GM10266 (cell line): ENCODE measurements at regions not wholly inside any gene's neighbourhood (a gene's known extent, or its start where the extent isn't known, plus 50 kb on each side); places are given as distances from the start of the nearest gene placed in this dataset.

Experiments used
- DNase-seq: peaks from one replicate; pipeline ENCODE4 v3.0.0; 2012; ENCODE audit errors: extremely low spot score
- TF ChIP-seq, protein P1 (sequence below): IDR thresholded peaks from 2 replicates; pipeline ENCODE4 v1.5.1; 2012; ENCODE audit warnings: mild to moderate bottlenecking, low read depth; ENCODE audit not compliant: control insufficient read depth, insufficient read depth; ENCODE audit errors: missing control alignments

DNA sequence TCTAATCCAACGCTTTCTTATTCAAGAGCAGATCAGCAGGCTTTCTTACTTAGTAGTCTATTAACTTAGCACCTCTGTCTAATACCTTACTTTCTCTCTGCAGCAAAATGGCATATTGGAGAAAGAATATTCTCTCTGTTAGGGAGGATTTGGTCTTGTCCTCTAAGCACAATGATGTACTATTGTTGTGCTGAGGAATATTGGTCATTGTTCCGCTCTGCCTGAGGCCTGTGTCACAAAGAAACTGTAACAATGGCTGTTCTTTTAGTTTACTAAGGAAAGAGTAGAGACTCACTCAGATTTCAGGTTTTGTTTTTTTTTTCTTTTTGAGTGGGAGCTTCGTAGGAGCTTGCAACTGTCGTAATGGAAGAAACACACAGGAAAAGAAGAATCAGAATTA, 1358.8 kb downstream of the LRFN5 start:
- TF ChIP-seq, protein P1, sequence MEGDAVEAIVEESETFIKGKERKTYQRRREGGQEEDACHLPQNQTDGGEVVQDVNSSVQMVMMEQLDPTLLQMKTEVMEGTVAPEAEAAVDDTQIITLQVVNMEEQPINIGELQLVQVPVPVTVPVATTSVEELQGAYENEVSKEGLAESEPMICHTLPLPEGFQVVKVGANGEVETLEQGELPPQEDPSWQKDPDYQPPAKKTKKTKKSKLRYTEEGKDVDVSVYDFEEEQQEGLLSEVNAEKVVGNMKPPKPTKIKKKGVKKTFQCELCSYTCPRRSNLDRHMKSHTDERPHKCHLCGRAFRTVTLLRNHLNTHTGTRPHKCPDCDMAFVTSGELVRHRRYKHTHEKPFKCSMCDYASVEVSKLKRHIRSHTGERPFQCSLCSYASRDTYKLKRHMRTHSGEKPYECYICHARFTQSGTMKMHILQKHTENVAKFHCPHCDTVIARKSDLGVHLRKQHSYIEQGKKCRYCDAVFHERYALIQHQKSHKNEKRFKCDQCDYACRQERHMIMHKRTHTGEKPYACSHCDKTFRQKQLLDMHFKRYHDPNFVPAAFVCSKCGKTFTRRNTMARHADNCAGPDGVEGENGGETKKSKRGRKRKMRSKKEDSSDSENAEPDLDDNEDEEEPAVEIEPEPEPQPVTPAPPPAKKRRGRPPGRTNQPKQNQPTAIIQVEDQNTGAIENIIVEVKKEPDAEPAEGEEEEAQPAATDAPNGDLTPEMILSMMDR = no peak
- no peak for DNase-seq

DNA sequence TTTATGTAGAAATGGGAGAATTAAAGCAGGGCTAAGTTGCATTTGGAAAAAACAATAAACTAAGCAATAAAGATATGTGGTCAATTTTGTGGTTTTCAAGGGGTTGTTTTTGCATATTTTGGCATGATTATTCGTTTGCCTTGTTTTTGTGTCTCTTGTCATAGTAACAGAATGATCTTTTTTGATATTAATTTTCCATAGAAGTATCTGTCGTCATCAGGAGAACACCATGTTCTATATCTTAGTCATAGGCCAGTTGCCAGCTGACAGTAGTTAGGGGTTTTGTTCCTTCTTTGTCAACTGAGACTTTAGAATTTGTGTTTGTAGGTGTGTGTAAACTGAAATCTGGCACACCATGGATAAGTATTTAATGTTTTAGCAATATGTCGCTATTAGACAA, 1354.8 kb downstream of the LRFN5 start:
- no peak for DNase-seq
- TF ChIP-seq, protein P1 = no peak

DNA sequence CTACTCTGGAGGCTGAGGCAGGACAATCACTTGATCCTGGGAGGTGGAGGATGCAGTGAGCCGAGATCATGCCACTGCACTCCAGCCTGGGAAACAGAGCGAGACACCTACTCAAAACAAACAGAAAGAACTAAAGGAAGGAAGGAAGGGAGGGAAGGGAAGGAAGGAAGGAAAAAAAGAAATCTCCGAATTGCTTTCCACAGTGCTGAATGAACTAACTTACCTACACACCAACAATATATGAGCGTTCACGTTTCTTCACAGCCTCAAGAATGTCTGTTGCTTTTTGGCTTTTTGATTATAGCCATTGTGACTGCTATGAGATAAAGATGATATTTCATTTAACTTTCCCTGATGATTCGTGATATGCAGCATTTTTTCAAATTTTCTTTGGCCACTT, 1343.7 kb downstream of the LRFN5 start:
- no peak for DNase-seq
- TF ChIP-seq, protein P1 = no peak

DNA sequence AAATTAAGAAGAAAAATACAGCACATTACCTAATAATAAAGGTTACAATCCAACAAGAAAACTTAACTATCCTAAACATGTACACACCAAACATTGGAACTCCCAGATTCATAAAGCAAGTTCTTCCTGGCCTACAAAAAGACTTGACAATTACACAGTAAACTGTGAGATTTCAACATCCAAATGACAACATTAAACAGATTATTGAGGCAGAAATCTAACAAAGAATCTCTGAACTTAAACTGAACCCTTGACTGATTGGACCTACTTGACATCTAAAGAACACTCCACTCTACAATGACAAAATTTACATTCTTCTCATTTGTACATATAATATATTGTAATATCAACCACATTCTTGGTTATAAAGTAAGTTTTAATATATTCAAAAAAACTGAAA, 1341.3 kb downstream of the LRFN5 start:
- no peak for DNase-seq
- TF ChIP-seq, protein P1 = no peak

DNA sequence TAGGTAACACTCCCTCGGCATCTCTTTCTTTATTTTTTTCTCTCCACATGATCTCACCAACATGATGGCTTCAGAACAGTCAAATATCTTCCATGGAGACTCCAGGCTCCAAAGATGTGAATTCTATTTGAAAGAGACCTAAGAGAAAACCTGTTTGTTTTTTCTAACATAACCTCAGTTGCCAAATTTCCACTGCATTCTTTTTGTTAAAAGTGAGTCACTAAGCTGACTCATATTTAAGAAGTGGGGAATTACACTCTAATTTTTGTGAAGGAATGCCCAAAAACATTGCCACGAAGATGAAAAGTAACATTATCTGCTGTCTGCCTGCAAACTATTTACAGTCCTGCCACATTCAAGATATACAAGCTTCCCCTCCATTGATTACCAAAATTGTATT, 1337.6 kb downstream of the LRFN5 start:
- TF ChIP-seq, protein P1 = no peak
- no peak for DNase-seq

DNA sequence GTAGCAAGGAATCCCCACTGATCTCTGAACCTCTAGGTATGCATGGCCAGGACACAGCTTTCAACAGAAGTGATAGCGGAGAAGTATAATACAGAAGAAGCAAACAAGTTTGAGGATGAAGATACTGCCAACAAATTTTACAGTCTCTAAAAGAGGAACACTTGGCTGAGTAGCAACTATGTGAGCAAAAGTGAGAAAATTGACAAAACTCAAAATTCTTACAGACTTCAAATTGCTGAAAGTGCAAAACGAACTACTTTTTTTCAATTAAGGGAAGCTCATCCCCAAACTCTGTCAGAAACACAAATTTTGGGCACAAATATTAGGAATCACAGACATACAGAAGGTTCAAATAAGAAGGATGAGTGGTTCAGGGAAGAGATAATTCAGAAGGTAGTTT, 1324.6 kb downstream of the LRFN5 start:
- DNase-seq = no peak
- TF ChIP-seq, protein P1 = no peak

DNA sequence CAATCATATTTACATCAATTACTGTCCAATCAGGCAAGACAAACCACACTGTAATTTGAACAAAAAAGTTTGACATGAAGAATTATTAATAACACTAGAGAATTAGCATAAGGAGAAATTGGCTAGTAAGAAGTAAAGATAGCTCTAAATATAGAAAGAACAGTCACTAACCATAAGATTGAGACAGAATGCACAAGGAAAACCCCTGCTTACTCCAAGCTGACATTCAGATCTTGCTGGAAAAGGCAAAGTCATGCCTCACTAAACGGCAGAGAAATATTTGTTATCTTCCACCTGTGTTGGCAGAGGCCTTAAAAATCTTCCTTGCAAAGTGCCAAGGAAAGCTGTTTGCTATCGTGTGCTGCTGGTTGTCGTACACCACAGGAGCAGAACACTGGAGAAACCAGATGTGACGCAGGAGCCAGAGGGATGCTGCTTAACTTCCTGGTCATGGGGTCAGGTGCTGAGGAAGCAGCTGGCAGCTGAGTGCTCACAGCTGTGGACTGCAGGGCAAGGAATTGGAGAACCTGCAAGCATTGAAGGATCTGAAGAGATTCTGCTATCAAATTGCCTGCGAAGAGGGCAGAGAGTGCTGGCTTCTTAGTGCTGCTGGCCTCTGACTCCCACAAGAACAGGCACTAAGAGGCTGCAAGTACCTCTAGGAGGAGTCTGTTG, 1323.3 kb downstream of the LRFN5 start:
- DNase-seq = no peak
- TF ChIP-seq, protein P1 = no peak
